Panc1 (cell line): ENCODE measurements at regions not wholly inside any gene's neighbourhood (a gene's known extent, or its start where the extent isn't known, plus 50 kb on each side); places are given as distances from the start of the nearest gene placed in this dataset.

Source experiments
- ATAC-seq: fragments of 200-7000 bp; cut with Tn5 transposase; 2 replicates; pipeline ENCODE4 v1.9.1; 2020; ENCODE audit warnings: mild to moderate bottlenecking, moderate library complexity
- BruUV-seq: library from RNA; stranded (reverse); fragments of 400-500 nt; replicated peaks from 2 replicates; lab custom pipeline; 2021; lab: Mats Ljungman, UMichigan
- CTCF ChIA-PET: fragments of 300-600 bp; sonication (Branson Sonifier 250); formaldehyde crosslinking; loops from one replicate; lab custom pipeline; 2022; ENCODE audit warnings: antibody characterized with exemption; lab: Charles Lee
- POLR2A ChIA-PET: fragments of 300-600 bp; sonication (Branson Sonifier 250); formaldehyde crosslinking; loops from one replicate; lab custom pipeline; 2022; ENCODE audit warnings: antibody characterized with exemption; lab: Charles Lee
- DNase-seq: peaks from one replicate; pipeline ENCODE4 v3.0.0-alpha.2; 2010; ENCODE audit warnings: low read depth, low spot score
- H3K27ac ChIP-seq: 2 replicates; pipeline ENCODE4 v1.5.1; 2011; ENCODE audit warnings: mild to moderate bottlenecking, low read length, inconsistent platforms
- H3K27me3 ChIP-seq: fragments of 200-500 bp; sonication (Bioruptor generic); 2 replicates; pipeline ENCODE4 v1.6.0; 2014; ENCODE audit warnings: low read length, inconsistent platforms; ENCODE audit not compliant: control insufficient read depth, insufficient read depth
- H3K36me3 ChIP-seq: fragments of 200-500 bp; sonication (Bioruptor generic); 2 replicates; pipeline ENCODE4 v1.5.1; 2014; ENCODE audit warnings: inconsistent platforms, mild to moderate bottlenecking, low read length, moderate library complexity; ENCODE audit not compliant: control insufficient read depth, insufficient read depth
- H3K4me1 ChIP-seq: 2 replicates; pipeline ENCODE4 v1.5.1; 2011; ENCODE audit warnings: inconsistent platforms, mild to moderate bottlenecking, low read length, moderate library complexity; ENCODE audit not compliant: control insufficient read depth, insufficient read depth
- H3K4me3 ChIP-seq, 2 experiments: 2 replicates each; pipeline ENCODE4 v1.5.1; 2011 to 2012; ENCODE audit warnings: low read depth in 2 of 2, low read length in 2 of 2, mild to moderate bottlenecking in 2 of 2, inconsistent platforms in 1 of 2, moderate library complexity in 1 of 2
- H3K9me3 ChIP-seq: fragments of 200-500 bp; sonication (Bioruptor generic); 2 replicates; pipeline ENCODE4 v1.5.1; 2014; ENCODE audit warnings: low read depth, mild to moderate bottlenecking, inconsistent platforms, low read length, moderate library complexity; ENCODE audit not compliant: control insufficient read depth, insufficient read depth
- CTCF ChIP-seq: fragments of 450-650 bp; IDR thresholded peaks from 2 replicates; pipeline ENCODE4 v1.5.1; 2017; ENCODE audit warnings: mild to moderate bottlenecking
- POLR2AphosphoS5 ChIP-seq: IDR thresholded peaks from 2 replicates; pipeline ENCODE4 v1.6.1; 2012; ENCODE audit warnings: mild to moderate bottlenecking, low read depth, low read length, moderate library complexity
- SIN3A ChIP-seq: IDR thresholded peaks from 2 replicates; pipeline ENCODE4 v1.6.1; 2012; ENCODE audit warnings: low read depth, mild to moderate bottlenecking, low read length, moderate library complexity, borderline replicate concordance; ENCODE audit not compliant: insufficient read depth
- in situ Hi-C: cut with HindIII; loops from 2 replicates; pipeline ENCODE4 v1.10.0; 2016; ENCODE audit warnings: low sequenced_read_pairs, low pct_unique_long_range_greater_than_20kb
- intact Hi-C: fragments of 100-400 bp; cut with micrococcal nuclease; formaldehyde crosslinking; loops from one replicate; pipeline ENCODE4 v1.10.0; 2022; ENCODE audit not compliant: unreplicated experiment

DNA sequence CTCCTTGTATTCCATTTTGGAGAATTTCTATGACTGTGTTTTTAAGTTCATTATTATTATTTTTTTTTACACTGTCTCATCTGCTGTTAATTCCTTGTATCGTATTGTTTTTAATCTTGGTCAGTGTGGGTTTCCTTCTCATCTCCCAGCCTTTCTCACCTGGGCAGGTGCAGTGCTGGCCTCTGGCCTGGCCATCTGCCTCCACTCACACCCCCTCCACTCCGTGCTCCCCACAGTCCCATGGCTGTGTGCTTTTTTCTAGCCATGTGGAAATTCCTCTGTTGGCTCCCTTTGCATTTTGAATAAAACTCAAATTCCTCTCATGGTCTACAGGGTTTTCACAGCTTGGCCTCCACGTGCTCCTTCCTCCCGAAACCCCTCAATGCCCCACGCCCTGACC is 50.3 kb upstream of the LINC01488 start:
- POLR2A ChIA-PET: interaction anchor here (0.6 kb wide), 1 partner anchor 42 kb away, joined by 3 read pairs; no protein-coding TSS in a partner anchor
- BruUV-seq: no TSS peak
- CTCF ChIA-PET: no interaction called here

More for the DNA sequence above, 50.3 kb upstream of the LINC01488 start:
- Histone ChIP-seq H3K9me3 (no peaks in the 10 kb centered on the region), H3K4me3 (no peak overlapping the region), H3K27ac (no peak overlapping the region), H3K4me1 (peaks cover 13% of the 10 kb centered on the region), H3K36me3 (no peaks in the 10 kb centered on the region), H3K27me3 (no peaks in the 10 kb centered on the region)
- DNase-seq (no peak), ATAC-seq (no peak)
- intact Hi-C loops: no loop called here
- TF ChIP-seq SIN3A (no peak), CTCF (no peak), POLR2AphosphoS5 (no peak)
- in situ Hi-C loops: no loop called here
